Immature natural killer cell (primary cell): ENCODE measurements at regions not wholly inside any gene's neighbourhood (a gene's known extent, or its start where the extent isn't known, plus 50 kb on each side); places are given as distances from the start of the nearest gene placed in this dataset.
A peak's percentile ranks its signal among the peaks of the same experiment; 100 is the strongest.
"Not testable (repeated sequence)": the region's sequence is repeated elsewhere in the genome, so short reads cannot be mapped to it uniquely, and the experiment has no call there.

Source experiments
- DNase-seq, 3 donors: peaks; one replicate each; pipeline ENCODE4 v3.0.0; 2022; ENCODE audit warnings: mixed read lengths in 1 of 3
- H3K27ac Mint-ChIP-seq, 6 donors: one replicate each; pipeline ENCODE4 v1.8.0; 2020; ENCODE audit warnings: mixed read lengths in 6 of 6, mild to moderate bottlenecking in 5 of 6, inconsistent platforms in 4 of 6, moderate library complexity in 3 of 6
- H3K27me3 Mint-ChIP-seq, 3 donors: one replicate each; pipeline ENCODE4 v1.8.0; 2020 to 2021; ENCODE audit warnings: low read depth in 3 of 3, mild to moderate bottlenecking in 3 of 3, mixed read lengths in 3 of 3, moderate library complexity in 3 of 3, inconsistent platforms in 1 of 3
- H3K36me3 Mint-ChIP-seq, 3 donors: one replicate each; pipeline ENCODE4 v1.8.0; 2020; ENCODE audit warnings: mixed read lengths in 3 of 3, inconsistent platforms in 2 of 3, mild to moderate bottlenecking in 2 of 3
- H3K4me1 Mint-ChIP-seq, 2 donors: one replicate each; pipeline ENCODE4 v1.8.0; 2020; ENCODE audit warnings: inconsistent platforms in 2 of 2, mild to moderate bottlenecking in 2 of 2, mixed read lengths in 2 of 2, moderate library complexity in 1 of 2
- H3K4me3 Mint-ChIP-seq, 5 donors: one replicate each; pipeline ENCODE4 v1.8.0; 2020; ENCODE audit warnings: mild to moderate bottlenecking in 5 of 5, mixed read lengths in 5 of 5, inconsistent platforms in 3 of 5, moderate library complexity in 3 of 5
- H3K9me3 Mint-ChIP-seq, 6 donors: one replicate each; pipeline ENCODE4 v1.8.0; 2020; ENCODE audit warnings: mild to moderate bottlenecking in 6 of 6, mixed read lengths in 6 of 6, inconsistent platforms in 4 of 6, moderate library complexity in 3 of 6

GRCh38 chr2:7849027-7849426 is 832.8 kb upstream of the ID2 start:
- peak overlapping the region in 1 of 6 donors; percentile 19 for H3K27ac Mint-ChIP-seq
- no peak for DNase-seq
- no peaks in the 10 kb centered on the region for H3K4me1 Mint-ChIP-seq
- peaks cover 0 to 2% (median 0%) of the 10 kb centered on the region in 3 donors for H3K27me3 Mint-ChIP-seq
- no peaks in the 10 kb centered on the region for H3K36me3 Mint-ChIP-seq
- no peak overlapping the region for H3K4me3 Mint-ChIP-seq
- H3K9me3 Mint-ChIP-seq = no peaks in the 10 kb centered on the region

- Mint-ChIP-seq H3K9me3 (no peaks in the 10 kb centered on the region), H3K4me1 (no peaks in the 10 kb centered on the region), H3K27ac (no peak overlapping the region), H3K36me3 (no peaks in the 10 kb centered on the region), H3K27me3 (peaks cover 0 to 2% (median 0%) of the 10 kb centered on the region in 3 donors), H3K4me3 (no peak overlapping the region)
- DNase-seq = no peak
Observed at GRCh38 chr2:7849531-7849930, 832.3 kb upstream of the ID2 start.

- no peak overlapping the region for H3K4me3 Mint-ChIP-seq
- H3K27me3 Mint-ChIP-seq = no peaks in the 10 kb centered on the region
- H3K4me1 Mint-ChIP-seq = no peaks in the 10 kb centered on the region
- no peak overlapping the region for H3K27ac Mint-ChIP-seq
- H3K36me3 Mint-ChIP-seq = no peaks in the 10 kb centered on the region
- DNase-seq = no peak
- no peaks in the 10 kb centered on the region for H3K9me3 Mint-ChIP-seq
Observed at GRCh38 chr2:7852546-7852945, 829.3 kb upstream of the ID2 start.

- H3K27me3 Mint-ChIP-seq = peaks cover 0 to 2% (median 2%) of the 10 kb centered on the region in 3 donors
- no peaks in the 10 kb centered on the region for H3K9me3 Mint-ChIP-seq
- H3K4me1 Mint-ChIP-seq = no peaks in the 10 kb centered on the region
- H3K4me3 Mint-ChIP-seq = no peak overlapping the region
- no peak for DNase-seq
- no peaks in the 10 kb centered on the region for H3K36me3 Mint-ChIP-seq
- H3K27ac Mint-ChIP-seq = no peak overlapping the region
Observed at GRCh38 chr2:7857904-7858303, 824.0 kb upstream of the ID2 start.

- H3K27ac Mint-ChIP-seq = no peak overlapping the region
- peaks cover 0 to 5% (median 2%) of the 10 kb centered on the region in 3 donors for H3K27me3 Mint-ChIP-seq
- H3K4me3 Mint-ChIP-seq = no peak overlapping the region
- H3K9me3 Mint-ChIP-seq = no peaks in the 10 kb centered on the region
- H3K4me1 Mint-ChIP-seq = no peaks in the 10 kb centered on the region
- DNase-seq = no peak
- no peaks in the 10 kb centered on the region for H3K36me3 Mint-ChIP-seq
Observed at GRCh38 chr2:7858624-7859023, 823.2 kb upstream of the ID2 start.

GRCh38 chr2:7860693-7861092 is 821.2 kb upstream of the ID2 start:
- Mint-ChIP-seq H3K4me3 (no peak overlapping the region), H3K9me3 (no peaks in the 10 kb centered on the region), H3K27me3 (peaks cover 2 to 9% (median 2%) of the 10 kb centered on the region in 3 donors), H3K27ac (no peak overlapping the region), H3K4me1 (no peaks in the 10 kb centered on the region), H3K36me3 (peaks cover 0 to 8% (median 2%) of the 10 kb centered on the region in 3 donors)
- DNase-seq = no peak

- H3K36me3 Mint-ChIP-seq = peaks cover 0 to 8% (median 2%) of the 10 kb centered on the region in 3 donors
- H3K4me1 Mint-ChIP-seq = no peaks in the 10 kb centered on the region
- H3K9me3 Mint-ChIP-seq = no peaks in the 10 kb centered on the region
- peaks cover 2 to 9% (median 2%) of the 10 kb centered on the region in 3 donors for H3K27me3 Mint-ChIP-seq
- H3K4me3 Mint-ChIP-seq = no peak overlapping the region
- H3K27ac Mint-ChIP-seq = no peak overlapping the region
- DNase-seq = no peak
Observed at GRCh38 chr2:7861910-7862702, 819.8 kb upstream of the ID2 start.

- Mint-ChIP-seq H3K27me3 (peaks cover 0 to 6% (median 2%) of the 10 kb centered on the region in 3 donors), H3K27ac (no peak overlapping the region), H3K4me1 (no peaks in the 10 kb centered on the region), H3K9me3 (no peaks in the 10 kb centered on the region), H3K36me3 (peaks cover 0 to 8% (median 2%) of the 10 kb centered on the region in 3 donors), H3K4me3 (no peak overlapping the region)
- DNase-seq = no peak
Observed at GRCh38 chr2:7866104-7866503, 815.8 kb upstream of the ID2 start.

GRCh38 chr2:7866825-7867224 is 815.0 kb upstream of the ID2 start:
- no peak overlapping the region for H3K27ac Mint-ChIP-seq
- H3K9me3 Mint-ChIP-seq = no peaks in the 10 kb centered on the region

GRCh38 chr2:7867867-7868266 is 814.0 kb upstream of the ID2 start:
- Mint-ChIP-seq H3K27ac (no peak overlapping the region), H3K9me3 (no peaks in the 10 kb centered on the region), H3K4me3 (no peak overlapping the region), H3K27me3 (peaks cover 0 to 6% (median 2%) of the 10 kb centered on the region in 3 donors), H3K4me1 (no peaks in the 10 kb centered on the region), H3K36me3 (peaks cover 0 to 8% (median 2%) of the 10 kb centered on the region in 3 donors)
- DNase-seq = no peak

More at GRCh38 chr2:7866825-7867224, 815.0 kb upstream of the ID2 start:
- H3K4me1 Mint-ChIP-seq = no peaks in the 10 kb centered on the region
- no peak for DNase-seq
- H3K36me3 Mint-ChIP-seq = peaks cover 0 to 8% (median 2%) of the 10 kb centered on the region in 3 donors
- H3K27me3 Mint-ChIP-seq = peaks cover 0 to 6% (median 2%) of the 10 kb centered on the region in 3 donors
- H3K4me3 Mint-ChIP-seq = no peak overlapping the region

GRCh38 chr2:7868836-7869235 is 813.0 kb upstream of the ID2 start:
- Mint-ChIP-seq H3K27ac (no peak overlapping the region), H3K4me3 (no peak overlapping the region), H3K27me3 (peaks cover 0 to 4% (median 2%) of the 10 kb centered on the region in 3 donors), H3K4me1 (no peaks in the 10 kb centered on the region), H3K36me3 (peaks cover 0 to 8% (median 2%) of the 10 kb centered on the region in 3 donors), H3K9me3 (no peaks in the 10 kb centered on the region)
- DNase-seq = no peak

- not testable (repeated sequence) for H3K27ac Mint-ChIP-seq, H3K36me3 Mint-ChIP-seq, H3K4me3 Mint-ChIP-seq, H3K27me3 Mint-ChIP-seq, DNase-seq, H3K4me1 Mint-ChIP-seq, H3K9me3 Mint-ChIP-seq
Observed at GRCh38 chr2:7876445-7876844, 805.4 kb upstream of the ID2 start.

GRCh38 chr2:7878266-7878665 is 803.6 kb upstream of the ID2 start:
- H3K27ac Mint-ChIP-seq, H3K27me3 Mint-ChIP-seq, H3K4me3 Mint-ChIP-seq, DNase-seq, H3K4me1 Mint-ChIP-seq, H3K9me3 Mint-ChIP-seq, H3K36me3 Mint-ChIP-seq: not testable (repeated sequence)

- Mint-ChIP-seq H3K9me3 (no peaks in the 10 kb centered on the region), H3K27me3 (peaks cover 0 to 3% (median 1%) of the 10 kb centered on the region in 3 donors), H3K4me3 (no peak overlapping the region), H3K36me3 (no peaks in the 10 kb centered on the region), H3K4me1 (no peaks in the 10 kb centered on the region), H3K27ac (no peak overlapping the region)
- no peak for DNase-seq
Observed at GRCh38 chr2:7878786-7879482, 802.9 kb upstream of the ID2 start.
